GM12878 (cell line): ENCODE measurements at regions not wholly inside any gene's neighbourhood (a gene's known extent, or its start where the extent isn't known, plus 50 kb on each side); places are given as distances from the start of the nearest gene placed in this dataset.

Source experiments
- CHD2 ChIP-seq: IDR thresholded peaks from 2 replicates; pipeline ENCODE4 v1.6.1; 2011; ENCODE audit warnings: low read depth, low read length, improper control_type of control experiment, borderline replicate concordance
- GATAD2B ChIP-seq: fragments of 450-650 bp; conservative IDR thresholded peaks from 2 replicates; pipeline ENCODE4 v1.6.1; 2017; ENCODE audit warnings: low read depth, mild to moderate bottlenecking, moderate library complexity
- HDAC2 ChIP-seq: fragments of 200-600 bp; sonication (generic); IDR thresholded peaks from 2 replicates; pipeline ENCODE4 v1.6.1; 2017
- HDGF ChIP-seq: fragments of 450-650 bp; IDR thresholded peaks from 2 replicates; pipeline ENCODE4 v1.6.1; 2016; ENCODE audit warnings: antibody characterized with exemption
- IKZF2 ChIP-seq, 2 experiments: fragments of 450-650 bp; IDR thresholded peaks; 2 replicates each; pipeline ENCODE4 v1.6.1; 2017; ENCODE audit warnings: mild to moderate bottlenecking in 2 of 2, moderate library complexity in 2 of 2
- JUNB ChIP-seq: IDR thresholded peaks from 2 replicates; pipeline ENCODE4 v1.6.1; 2016; ENCODE audit warnings: antibody characterized with exemption, mild to moderate bottlenecking
- KDM1A ChIP-seq: fragments of 200-600 bp; sonication (generic); IDR thresholded peaks from 2 replicates; pipeline ENCODE4 v1.6.1; 2016; ENCODE audit warnings: borderline replicate concordance
- TF ChIP-seq, protein P1 (sequence below): fragments of 150-350 bp; IDR thresholded peaks from 2 replicates; pipeline ENCODE4 v1.6.1; 2016; ENCODE audit warnings: low read depth, low read length
- TF ChIP-seq, protein P2 (sequence below): fragments of 450-650 bp; IDR thresholded peaks from 2 replicates; pipeline ENCODE4 v1.6.1; 2017; ENCODE audit warnings: mild to moderate bottlenecking, moderate library complexity
- TF ChIP-seq, protein P3 (sequence below): IDR thresholded peaks from 2 replicates; pipeline ENCODE4 v1.6.1; 2011; ENCODE audit warnings: mild to moderate bottlenecking, low read depth, low read length, moderate library complexity; ENCODE audit not compliant: insufficient replicate concordance

DNA sequence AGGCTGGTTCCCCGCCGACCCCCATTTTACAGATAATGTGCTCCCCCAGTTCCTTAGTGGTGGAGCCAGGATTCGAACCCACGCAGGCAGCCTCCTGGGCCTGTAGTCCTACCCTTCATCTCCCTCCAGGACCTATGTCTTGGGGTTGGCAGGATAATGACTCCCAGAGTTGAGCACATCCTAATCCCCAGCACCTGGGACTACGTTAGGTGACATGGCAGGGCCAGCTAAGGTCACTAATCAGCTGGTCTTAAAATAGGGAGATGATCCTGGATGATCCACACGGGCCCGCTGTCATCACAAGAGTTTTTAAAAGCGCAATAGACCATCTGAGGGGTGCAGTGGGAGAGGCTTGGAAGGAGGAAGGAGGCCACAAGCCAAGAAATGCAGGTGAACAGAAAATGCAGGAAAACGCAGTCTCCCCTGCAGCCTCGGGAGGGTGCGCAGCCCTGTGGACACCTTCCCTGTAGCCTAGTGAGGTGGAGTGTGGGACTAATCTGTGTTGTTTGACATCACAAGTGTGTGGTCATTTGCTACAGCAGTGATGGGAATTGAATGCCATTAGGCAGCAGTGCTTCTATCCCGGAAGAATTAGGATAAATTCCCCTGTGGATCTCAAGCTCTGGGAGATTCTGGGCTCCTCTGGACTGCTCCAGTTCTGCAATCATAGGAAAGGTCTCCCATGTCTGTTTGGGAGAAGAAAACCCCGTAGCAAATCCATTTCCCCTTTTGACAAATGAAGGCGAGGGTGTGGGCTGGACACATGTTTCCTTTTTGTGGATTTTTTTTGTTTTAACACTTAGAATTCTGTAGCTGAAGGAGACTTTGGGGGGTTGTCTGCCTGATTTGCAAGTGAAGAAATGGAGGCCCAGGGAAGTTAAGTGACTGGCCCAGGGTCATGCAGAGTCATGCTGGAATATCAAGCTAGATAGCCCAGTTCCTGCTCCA, 297.7 kb downstream of the SEC14L1 start (continued):
- TF ChIP-seq, protein P1, sequence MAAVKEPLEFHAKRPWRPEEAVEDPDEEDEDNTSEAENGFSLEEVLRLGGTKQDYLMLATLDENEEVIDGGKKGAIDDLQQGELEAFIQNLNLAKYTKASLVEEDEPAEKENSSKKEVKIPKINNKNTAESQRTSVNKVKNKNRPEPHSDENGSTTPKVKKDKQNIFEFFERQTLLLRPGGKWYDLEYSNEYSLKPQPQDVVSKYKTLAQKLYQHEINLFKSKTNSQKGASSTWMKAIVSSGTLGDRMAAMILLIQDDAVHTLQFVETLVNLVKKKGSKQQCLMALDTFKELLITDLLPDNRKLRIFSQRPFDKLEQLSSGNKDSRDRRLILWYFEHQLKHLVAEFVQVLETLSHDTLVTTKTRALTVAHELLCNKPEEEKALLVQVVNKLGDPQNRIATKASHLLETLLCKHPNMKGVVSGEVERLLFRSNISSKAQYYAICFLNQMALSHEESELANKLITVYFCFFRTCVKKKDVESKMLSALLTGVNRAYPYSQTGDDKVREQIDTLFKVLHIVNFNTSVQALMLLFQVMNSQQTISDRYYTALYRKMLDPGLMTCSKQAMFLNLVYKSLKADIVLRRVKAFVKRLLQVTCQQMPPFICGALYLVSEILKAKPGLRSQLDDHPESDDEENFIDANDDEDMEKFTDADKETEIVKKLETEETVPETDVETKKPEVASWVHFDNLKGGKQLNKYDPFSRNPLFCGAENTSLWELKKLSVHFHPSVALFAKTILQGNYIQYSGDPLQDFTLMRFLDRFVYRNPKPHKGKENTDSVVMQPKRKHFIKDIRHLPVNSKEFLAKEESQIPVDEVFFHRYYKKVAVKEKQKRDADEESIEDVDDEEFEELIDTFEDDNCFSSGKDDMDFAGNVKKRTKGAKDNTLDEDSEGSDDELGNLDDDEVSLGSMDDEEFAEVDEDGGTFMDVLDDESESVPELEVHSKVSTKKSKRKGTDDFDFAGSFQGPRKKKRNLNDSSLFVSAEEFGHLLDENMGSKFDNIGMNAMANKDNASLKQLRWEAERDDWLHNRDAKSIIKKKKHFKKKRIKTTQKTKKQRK, result no peak
- TF ChIP-seq KDM1A, result no peak
- TF ChIP-seq HDGF, result no peak
- TF ChIP-seq CHD2, result no peak
- no peak for TF ChIP-seq GATAD2B
- TF ChIP-seq, protein P2, sequence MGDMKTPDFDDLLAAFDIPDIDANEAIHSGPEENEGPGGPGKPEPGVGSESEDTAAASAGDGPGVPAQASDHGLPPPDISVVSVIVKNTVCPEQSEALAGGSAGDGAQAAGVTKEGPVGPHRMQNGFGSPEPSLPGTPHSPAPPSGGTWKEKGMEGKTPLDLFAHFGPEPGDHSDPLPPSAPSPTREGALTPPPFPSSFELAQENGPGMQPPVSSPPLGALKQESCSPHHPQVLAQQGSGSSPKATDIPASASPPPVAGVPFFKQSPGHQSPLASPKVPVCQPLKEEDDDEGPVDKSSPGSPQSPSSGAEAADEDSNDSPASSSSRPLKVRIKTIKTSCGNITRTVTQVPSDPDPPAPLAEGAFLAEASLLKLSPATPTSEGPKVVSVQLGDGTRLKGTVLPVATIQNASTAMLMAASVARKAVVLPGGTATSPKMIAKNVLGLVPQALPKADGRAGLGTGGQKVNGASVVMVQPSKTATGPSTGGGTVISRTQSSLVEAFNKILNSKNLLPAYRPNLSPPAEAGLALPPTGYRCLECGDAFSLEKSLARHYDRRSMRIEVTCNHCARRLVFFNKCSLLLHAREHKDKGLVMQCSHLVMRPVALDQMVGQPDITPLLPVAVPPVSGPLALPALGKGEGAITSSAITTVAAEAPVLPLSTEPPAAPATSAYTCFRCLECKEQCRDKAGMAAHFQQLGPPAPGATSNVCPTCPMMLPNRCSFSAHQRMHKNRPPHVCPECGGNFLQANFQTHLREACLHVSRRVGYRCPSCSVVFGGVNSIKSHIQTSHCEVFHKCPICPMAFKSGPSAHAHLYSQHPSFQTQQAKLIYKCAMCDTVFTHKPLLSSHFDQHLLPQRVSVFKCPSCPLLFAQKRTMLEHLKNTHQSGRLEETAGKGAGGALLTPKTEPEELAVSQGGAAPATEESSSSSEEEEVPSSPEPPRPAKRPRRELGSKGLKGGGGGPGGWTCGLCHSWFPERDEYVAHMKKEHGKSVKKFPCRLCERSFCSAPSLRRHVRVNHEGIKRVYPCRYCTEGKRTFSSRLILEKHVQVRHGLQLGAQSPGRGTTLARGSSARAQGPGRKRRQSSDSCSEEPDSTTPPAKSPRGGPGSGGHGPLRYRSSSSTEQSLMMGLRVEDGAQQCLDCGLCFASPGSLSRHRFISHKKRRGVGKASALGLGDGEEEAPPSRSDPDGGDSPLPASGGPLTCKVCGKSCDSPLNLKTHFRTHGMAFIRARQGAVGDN, result peak; percentile 19; the same call in 1 of the 2 replicates
- TF ChIP-seq JUNB, result no peak
- TF ChIP-seq IKZF2 (IDR thresholded peaks at IDR 0.05), result peak in 1 of 2 experiments; percentile 43; a peak in 1 of 4 replicates
- TF ChIP-seq, protein P3, sequence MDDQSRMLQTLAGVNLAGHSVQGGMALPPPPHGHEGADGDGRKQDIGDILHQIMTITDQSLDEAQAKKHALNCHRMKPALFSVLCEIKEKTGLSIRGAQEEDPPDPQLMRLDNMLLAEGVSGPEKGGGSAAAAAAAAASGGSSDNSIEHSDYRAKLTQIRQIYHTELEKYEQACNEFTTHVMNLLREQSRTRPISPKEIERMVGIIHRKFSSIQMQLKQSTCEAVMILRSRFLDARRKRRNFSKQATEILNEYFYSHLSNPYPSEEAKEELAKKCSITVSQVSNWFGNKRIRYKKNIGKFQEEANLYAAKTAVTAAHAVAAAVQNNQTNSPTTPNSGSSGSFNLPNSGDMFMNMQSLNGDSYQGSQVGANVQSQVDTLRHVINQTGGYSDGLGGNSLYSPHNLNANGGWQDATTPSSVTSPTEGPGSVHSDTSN, result no peak
- TF ChIP-seq HDAC2, result no peak
